HG02610 (cell line): ENCODE measurements at regions not wholly inside any gene's neighbourhood (a gene's known extent, or its start where the extent isn't known, plus 50 kb on each side); places are given as distances from the start of the nearest gene placed in this dataset.
"Not testable (repeated sequence)": the region's sequence is repeated elsewhere in the genome, so short reads cannot be mapped to it uniquely, and the experiment has no call there.

ENCODE experiments used
- ATAC-seq: cut with Tn5 transposase; IDR thresholded peaks from one replicate; pipeline ENCODE4 v1.9.1; 2021; ENCODE audit warnings: mild to moderate bottlenecking, moderate library complexity; ENCODE audit not compliant: unreplicated experiment

DNA sequence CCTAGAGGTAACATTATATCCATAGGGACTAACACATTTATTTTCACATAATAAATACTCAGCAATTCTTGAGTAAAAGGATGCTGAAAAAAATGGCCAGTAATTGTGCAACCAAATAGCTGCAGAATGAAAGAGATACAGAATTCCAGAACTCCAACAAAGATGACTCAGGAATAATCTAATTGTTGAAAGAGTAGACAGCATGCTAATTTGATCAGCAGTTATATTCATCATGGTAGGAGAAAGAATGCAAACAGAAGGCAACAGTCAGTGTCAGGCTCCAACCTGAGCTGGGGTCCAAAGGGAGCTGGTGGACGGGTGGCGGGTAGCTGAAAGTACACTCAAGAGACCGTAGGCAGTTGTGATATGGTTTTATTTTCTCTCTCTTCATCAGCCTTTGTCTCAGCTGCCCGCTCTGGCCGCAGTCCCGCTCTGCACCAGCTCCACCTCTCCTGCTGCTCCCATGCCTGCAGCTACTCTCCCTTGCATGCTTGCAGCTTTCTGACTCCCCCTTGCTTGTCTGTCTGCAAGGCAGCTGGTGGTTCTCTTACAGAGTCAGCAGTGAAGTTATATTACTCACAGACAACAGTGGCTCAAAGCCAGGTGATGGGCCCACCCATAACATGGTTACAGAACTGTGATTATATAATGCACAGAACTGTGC, 1150.1 kb downstream of the STIM2 start:
- ATAC-seq: no peak

DNA sequence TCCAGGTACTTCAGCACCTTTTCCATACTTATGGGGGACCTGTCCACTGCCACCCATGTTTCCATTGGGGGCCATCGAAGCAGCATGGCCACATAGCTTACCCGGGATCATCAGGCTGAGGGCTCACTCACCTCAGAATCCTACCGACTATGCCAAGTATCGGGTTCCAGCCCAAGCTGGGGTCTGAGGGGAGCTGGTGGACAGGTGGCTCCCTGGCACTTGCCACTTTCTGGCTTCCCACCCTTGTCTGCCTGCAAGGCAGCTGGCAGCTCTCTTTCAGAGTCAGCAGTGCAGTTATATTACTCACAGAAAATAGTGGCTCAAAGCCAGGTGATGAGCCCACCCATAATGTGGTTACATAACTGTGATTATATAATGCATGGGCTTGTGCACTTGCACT, 1153.8 kb downstream of the STIM2 start:
- ATAC-seq: no peak

DNA sequence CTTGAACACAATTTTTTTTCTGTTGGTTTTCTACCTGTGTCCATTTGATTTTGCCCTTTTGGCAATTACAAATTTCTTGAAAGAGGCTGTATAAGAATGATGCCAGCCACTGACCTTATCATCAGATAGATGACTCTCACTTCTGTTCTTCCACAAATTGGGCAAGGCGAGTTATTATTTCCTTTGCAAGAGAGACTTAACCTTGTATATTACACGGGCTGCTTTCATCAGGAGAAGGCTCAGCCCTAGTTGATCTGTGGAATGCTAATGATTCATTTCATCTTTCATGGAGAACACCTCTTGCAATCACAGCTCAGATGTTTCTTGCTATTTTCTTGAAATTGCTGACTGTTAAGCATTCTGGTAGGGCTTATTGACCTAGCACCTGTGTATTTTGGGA, 1155.4 kb downstream of the STIM2 start:
- ATAC-seq: no peak

DNA sequence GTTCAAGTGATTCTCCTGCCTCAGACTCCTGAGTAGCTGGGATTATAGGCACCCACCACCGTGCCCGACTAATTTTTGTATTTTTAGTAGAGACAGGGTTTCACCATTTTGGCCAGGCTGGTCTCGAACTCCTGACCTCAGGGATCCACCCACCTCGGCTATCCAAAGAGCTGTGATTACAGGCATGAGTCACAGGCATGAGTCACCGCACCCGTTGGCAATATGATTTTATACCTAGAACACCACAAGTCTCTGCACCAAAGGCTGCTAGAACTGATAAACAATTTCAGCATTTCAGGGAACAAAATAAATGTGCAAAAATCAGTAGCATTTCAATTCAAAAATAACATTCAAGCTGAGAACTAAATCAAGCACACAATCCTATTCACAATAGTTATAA, 1177.6 kb downstream of the STIM2 start:
- not testable (repeated sequence) for ATAC-seq

DNA sequence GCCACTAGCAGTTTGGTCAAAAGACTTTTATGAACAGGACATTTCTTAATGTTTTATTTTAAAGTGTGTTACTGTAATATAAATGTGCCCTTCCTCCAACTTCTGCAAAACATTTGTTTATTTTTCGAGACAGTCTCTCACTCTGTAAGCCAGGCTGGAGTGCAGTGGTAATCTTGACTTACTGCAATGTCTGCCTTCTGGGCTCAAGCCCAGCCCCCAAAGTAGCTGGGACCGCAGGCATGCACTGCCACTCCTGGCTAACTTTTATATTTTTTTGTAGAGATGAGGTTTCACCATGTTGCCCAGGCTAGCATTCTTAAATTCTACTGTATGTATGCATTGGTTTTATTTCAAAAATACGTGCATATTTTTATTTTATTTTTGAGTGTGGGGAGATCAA, 1201.9 kb downstream of the STIM2 start:
- no peak for ATAC-seq

DNA sequence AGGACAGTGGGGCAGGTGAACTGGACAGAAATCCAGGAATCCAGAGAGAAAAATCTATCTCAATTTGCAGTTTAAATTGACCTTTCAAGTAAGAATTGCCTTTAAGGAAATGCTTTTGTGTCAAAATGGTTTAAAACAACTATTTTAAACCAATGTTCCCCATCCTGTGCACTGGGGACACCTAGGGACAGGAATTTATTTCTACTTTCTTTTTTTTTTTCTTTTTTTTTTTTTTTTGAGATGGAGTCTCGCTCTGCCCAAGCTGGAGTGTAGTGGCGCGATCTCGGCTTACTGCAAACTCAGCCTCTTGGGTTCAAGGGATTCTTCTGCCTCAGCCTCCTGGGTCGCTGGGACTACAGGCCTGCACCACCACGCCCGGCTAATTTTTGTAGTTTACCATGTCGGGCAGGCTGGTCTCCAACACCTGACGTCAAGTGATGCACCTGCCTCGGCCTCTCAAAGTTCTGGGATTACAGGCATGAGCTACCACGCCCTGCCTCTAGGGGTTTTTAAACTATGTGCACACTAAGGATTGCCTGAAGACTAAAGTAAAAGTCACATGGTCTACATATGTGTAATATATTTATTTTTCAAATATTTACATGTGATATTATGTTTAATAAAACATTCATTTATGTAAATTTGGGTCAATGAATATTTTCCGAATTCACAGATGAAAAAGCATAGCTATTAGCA, 1213.4 kb downstream of the STIM2 start:
- no peak for ATAC-seq

DNA sequence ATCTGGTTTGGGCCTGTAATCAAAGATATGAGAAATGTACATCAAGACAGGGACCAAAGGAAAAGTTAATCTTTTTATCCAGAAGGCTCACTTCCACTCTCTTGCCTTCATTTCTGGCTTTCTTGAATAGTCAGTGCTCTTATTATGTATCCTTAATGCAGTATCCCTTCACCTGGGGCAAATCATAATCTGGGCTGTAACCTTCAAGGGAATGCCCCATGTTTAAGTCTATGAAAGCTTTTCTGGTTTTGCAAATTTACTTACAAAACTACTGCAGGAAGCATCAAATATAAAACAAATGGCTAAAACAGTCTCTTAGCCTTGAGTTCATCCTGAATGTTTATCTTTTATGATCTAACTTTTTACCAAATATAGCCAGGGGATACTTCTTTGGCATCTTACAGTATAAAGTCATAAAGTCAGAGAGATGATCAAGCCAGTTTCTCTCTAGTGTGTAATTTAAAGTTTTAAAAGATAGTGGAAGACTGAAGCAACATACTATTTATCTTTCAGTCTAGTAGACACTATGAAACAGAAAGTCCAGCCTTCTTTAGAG, 1214.8 kb downstream of the STIM2 start:
- ATAC-seq: no peak

DNA sequence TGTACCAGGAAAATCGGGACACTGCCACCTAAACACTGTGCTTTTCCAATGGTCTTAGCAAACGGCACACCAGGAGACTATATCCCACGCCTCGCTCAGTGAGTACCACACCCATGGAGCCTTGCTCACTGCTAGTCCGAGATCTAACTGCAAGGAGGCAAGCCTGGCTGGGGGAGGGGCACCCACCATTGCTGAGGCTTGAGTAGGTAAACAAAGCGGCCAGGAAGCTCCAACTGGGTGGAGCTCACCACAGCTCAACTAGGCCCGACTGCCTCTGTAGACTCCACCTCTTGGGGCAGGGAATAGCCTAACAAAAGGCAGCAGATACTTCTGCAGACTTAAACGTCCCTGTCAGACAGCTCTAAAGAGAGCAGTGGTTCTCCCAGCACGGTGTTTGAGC, 1216.6 kb downstream of the STIM2 start:
- ATAC-seq: not testable (repeated sequence)

DNA sequence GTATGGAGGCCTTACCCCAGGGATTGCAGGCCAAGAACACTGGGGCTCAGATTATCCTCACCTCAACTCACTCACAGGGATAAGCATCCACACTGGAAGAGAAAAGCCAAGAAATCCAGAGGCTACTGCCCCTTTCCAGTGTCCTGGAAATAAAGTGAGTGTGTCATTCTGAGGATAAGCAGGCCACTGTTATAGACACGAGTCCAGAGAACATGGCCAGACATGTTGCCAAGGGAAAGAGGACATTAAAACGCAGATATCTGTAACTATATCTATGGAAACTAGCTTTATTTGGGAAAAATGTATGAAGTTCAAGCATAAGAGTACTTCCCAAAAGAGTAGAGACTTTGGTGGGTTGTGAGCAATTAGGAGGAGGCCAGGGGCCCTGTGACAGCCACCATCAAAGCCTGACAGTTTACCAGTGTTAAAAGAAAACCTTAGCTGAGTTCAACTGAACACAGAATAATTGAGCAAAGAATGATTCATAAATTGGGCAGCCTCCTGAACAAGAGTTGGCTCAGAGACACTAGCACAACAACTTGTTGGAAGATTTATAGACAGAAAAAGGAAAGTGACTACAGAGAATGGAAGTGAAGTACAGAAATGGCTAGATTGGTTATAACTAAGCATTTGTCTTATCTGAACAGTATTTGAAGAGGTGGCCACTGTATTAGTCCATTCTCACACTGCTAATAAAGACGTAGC, 1222.2 kb downstream of the STIM2 start:
- no peak for ATAC-seq

DNA sequence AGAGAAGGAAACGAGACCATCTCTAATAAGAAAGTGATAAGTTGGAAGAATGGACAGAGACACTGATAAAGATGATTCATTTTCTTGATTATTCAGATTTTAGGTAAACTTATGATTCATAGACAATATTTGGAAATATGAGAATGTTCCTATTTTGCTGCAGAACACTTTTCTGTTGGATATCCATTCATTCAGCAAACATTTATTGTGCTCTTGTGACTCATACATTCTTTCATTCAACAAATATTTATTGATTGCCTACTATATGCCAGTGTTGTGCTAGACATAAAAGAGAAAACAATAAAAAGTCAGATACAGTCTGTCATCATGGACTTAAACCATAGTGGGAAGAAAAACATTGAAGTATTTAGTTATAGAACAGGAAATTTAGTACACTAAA, 1232.0 kb downstream of the STIM2 start:
- no peak for ATAC-seq

DNA sequence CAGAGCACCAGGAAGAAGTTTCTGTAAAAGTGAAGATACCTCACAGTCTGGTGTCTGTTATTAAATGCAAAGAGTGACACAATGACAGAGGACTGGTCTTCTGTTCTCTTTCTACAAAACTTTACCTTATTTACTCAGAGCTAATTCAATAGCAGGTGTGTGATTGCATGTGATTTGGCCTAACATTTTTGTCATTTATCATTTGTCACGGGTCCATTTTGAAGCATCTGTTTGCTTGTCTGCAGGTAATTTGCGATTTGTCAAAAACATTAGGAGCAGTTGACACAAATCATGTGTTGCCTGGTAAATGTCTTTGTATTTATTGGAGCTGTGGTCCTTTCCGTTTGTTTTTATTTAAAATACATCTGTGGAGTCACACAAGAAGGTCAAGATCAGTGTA, 1232.4 kb downstream of the STIM2 start:
- no peak for ATAC-seq

DNA sequence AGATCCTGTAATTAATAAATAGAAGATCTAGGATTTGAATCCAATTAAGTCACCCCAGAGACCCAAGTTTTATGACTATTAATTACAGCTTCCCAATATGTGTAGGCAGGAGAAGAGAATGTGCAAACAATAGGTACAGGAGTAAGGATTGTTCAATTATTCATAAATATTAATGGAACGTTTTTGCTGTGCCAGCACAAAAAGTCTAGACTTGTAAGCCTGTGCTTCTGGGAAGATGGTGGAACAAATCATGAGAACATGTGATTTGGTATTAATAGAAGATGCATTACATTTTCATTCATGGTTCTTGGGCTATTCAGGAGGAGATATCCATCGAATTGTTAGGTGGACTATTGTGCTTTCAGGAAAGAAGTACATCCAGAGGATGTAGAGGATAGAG, 1240.9 kb downstream of the STIM2 start:
- ATAC-seq: no peak

DNA sequence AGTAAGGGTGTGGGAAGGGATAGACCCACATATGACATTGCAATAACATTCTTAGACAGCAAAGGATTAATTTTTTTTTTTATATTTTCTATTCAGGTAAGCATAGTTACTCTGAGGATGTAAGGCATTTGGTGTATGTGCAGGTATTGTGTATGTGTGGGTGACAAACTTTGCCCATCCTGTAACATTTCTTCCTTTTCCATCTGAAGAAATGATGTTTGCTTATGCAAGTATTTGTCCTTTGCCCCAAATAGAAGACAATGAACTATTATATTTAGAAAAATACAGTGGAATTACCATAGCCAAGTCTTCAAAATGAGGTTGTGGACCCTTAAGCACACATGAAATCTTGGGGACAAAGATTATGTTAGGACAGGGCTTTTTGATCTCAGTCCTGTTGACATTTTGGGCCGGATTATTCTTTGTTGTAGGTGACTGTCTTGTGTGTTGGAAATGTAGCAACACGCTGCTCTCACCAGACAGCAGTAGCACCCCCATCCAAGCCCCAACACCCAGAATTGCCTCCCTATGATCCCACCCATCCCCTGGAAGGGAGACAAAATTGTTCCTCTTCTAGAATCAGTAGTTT, 1244.7 kb downstream of the STIM2 start:
- no peak for ATAC-seq

DNA sequence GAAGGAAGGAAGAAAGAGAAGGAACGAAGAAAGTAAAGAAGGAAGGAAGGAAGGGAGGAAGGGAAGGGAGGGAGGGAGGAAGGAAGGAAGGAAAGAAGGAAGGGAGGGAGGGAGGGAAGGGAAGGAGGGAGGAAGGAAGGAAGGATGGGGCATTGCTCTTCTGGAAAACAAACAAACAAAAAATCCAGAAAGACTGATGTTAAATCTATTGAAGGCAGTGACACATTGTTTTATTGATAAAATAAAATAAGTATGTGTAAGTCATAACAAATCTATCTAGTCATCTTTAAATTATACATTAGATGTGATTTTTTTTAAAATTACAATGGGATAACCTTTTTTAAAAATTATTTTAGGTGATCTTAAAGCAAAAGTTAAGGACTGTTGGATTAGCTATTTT, 1245.5 kb downstream of the STIM2 start:
- ATAC-seq: no peak

DNA sequence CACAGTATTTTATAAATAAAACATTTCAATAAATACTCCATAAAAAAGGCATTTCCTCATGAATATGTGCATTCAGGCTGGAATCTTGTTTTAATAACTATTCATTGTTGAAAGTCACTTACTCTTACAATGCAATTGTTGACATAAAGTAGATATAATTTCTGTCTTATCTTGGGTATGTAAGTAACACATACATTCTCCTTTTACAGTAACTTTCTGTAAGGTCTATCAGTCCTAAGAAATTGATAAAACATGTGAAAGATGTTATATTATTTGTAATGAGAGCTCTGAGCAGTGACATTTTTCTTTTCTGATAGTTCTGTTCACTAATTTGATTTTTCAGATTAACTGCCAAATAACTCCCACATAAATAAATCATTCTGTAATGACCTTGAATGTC, 1249.2 kb downstream of the STIM2 start:
- ATAC-seq: no peak

DNA sequence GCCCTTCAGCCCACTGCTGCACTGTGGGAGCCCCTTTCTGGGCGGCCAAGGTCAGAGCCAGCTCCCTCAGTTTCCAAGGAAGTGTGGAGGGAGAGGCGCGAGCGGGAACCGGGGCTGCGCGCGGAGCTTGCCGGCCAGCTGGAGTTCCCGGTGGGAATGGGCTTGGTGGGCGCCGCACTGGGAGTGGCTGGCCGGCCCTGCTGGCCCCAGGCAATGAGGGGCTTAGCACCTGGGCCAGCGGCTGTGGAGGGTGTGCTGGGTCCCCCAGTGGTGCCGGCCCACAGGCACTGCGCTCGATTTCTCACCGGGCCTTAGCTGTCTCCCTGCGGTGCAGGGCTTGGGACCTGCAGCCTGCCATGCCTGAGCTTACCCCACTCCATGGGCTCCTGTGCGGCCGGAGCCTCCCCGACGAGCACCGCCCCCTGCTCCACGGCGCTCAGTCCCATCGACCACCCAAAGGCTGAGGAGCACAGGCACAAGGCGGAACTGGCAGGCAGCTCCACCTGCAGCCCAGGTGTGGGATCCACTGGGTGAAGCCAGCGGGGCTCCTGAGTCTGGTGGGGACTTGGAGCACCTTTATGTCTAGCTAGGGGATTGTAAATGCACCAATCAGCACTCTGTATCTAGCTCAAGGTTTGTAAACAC, 1252.2 kb downstream of the STIM2 start:
- ATAC-seq: not testable (repeated sequence)

DNA sequence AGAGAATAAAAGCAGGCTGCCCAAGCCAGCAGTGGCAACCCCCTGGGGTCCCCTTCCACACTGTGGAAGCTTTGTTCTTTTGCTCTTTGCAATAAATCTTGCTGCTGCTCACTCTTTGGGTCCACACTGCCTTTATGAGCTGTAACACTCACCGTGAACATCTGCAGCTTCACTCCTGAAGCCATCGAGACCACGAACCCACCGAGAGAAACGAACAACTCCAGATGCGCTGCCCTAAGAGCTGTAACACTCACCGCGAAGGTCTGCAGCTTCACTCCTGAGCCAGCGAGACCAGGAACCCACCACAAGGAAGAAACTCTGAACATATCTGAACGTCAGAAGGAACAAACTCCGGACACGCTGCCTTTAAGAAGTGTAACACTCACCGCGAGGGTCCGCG, 1252.9 kb downstream of the STIM2 start:
- ATAC-seq: not testable (repeated sequence)

DNA sequence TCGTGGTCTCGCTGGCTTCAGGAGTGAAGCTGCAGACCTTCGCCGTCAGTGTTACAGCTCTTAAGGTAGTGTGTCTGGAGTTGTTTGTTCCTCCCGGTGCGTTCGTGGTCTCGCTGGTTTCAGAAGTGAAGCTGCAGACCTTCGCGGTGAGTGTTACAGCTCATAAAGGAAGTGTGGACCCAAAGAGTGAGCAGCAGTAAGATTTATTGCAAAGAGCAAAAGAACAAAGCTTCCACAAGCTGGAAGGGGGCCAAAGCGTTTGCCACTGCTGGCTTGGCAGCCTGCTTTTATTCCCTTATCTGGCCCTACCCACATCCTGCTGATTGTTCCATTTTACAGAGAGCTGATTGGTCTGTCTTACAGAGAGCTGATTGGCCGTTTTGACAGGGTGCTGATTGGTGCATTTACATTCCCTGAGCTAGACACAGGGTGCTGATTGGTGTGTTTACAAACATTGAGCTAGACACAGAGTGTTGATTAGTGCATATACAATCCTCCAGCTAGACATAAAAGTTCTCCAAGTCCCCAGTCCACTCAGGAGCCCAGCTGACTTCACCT, 1256.0 kb downstream of the STIM2 start:
- not testable (repeated sequence) for ATAC-seq

DNA sequence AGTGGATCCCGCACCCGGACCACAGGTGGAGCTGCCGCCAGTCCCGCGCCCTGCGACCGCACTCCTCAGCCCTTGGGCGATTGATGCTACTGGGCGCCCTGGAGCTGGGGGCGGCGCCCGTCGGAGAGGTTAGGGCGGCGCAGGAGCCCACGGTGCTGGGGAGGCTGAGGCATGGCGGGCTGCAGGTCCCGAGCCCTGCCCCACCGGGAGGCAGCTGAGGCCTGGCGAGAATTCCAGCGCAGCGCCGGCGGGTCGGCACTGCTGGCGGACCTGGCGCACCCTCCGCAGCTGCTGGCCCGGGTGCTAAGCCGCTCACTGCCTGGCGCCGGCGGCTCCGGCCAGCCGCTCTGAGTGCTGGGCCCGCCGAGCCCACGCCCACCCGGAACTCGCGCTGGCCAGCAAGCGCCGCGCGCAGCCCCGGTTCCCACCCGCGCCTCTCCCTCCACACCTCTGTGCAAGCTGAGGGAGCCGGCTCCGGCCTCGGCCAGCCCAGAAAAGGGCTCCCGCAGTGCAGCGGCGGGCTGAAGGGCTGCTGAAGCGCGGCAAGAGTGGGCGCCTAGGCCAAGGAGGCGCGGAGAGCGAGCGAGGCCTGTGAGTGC, 1256.5 kb downstream of the STIM2 start:
- ATAC-seq: no peak

DNA sequence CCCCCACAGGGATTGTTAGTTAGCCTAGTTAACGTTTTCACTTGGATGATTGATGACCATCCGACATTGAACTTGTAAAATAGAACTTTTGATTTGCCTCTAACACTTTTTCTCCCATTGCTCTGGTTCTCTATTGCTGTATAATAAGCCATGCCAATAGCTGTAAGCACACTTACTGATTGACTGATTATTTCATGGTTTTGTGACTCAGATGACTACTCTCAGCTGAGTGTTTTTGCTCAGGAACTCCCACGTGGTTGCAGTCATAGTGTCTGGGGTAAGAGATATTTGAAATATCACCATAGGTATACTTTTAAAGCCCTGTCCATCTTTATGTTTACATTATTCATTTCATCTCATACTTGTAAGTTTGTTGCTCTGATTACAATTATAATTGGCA, 1285.5 kb downstream of the STIM2 start:
- no peak for ATAC-seq
